ENCODE measurements at regions not wholly inside any gene's neighbourhood (a gene's known extent, or its start where the extent isn't known, plus 50 kb on each side); places are given as distances from the start of the nearest gene placed in this dataset.

GRCh38 chr5:117954331-117954730 lies 1034.0 kb downstream of the DTWD2 start:
- no peak for TF ChIP-seq CTCF (IDR thresholded peaks at IDR 0.05)
- no peak for TF ChIP-seq EP300 (IDR thresholded peaks at IDR 0.05)
- TF ChIP-seq POLR2A (IDR thresholded peaks at IDR 0.05), result no peak
- TF ChIP-seq POLR2AphosphoS5 (IDR thresholded peaks at IDR 0.05), result no peak
